ENCODE measurements at regions not wholly inside any gene's neighbourhood (a gene's known extent, or its start where the extent isn't known, plus 50 kb on each side); places are given as distances from the start of the nearest gene placed in this dataset.

DNA sequence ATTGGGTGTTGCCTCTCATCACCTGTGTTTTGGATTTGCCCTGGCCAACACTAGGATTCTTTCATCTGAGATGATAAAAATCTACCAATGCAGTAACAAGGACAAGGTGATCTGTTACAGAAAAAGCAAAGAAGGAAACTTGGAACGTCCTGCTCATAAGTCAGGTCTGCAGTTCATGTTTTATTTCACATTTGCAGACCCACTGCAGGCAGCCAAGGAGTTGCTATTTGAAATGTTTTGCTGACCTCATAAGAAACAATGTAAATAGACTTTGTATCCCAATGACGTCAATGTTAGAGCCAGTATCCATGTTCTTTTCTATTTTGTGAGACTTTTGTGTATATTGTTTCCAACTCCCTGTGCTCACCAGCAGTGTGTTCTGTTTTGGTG lies 312.9 kb downstream of the DEPDC1B start:
- DNase-seq (ENCODE audit: low read depth in 3 of 3, low spot score in 2 of 3) = no peak

DNA sequence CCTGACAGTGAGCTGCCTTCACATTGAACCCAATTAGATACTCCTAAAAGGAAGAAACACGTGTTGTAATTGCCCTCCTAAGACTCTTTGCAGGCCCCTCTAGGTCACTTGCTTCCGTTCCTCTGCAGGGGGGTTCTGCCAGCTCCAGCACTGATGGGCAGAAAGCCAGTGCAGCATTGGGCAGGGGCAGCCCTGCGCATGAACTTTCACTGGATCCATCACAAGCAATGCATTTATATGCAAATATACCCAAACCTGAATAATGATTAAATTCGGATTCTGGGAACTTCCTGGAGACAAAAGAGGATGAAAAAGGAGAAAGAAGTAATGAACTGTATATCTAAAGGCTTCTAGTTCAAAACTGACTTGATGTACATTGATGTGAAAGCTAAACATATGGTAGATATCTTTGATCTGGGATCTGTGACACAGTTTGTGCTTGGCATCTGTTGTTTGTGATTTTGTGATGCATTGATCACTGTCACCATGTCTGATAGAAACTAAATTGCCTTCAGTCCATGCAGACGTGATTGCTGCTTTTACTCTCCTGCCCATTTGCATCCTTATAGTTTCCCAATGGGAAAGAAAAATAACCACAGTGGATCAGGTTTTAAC lies 313.4 kb downstream of the DEPDC1B start:
- no peak for DNase-seq (ENCODE audit: low read depth in 3 of 3, low spot score in 2 of 3)

DNA sequence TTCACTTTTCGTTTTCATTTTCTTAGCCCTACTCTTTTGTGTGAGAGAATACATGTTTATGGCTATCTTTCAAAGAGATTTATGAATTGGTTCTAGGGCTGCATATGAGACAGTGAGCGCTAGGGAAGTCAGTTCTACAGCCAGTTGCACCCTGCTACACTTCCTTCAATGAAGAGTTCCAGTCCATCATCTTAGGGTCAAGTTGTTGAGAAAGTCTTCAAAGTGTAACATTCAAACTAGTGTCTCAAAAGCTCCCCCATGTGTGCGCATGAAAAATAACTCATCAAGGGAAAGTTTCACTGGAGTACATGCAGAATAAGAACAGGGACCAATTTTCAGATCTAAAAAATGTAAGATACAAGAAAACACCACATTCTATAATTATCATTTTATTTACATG lies 317.2 kb downstream of the DEPDC1B start:
- DNase-seq (ENCODE audit: low read depth in 3 of 3, low spot score in 2 of 3) = peak in 1 of 3 donors; percentile 29

DNA sequence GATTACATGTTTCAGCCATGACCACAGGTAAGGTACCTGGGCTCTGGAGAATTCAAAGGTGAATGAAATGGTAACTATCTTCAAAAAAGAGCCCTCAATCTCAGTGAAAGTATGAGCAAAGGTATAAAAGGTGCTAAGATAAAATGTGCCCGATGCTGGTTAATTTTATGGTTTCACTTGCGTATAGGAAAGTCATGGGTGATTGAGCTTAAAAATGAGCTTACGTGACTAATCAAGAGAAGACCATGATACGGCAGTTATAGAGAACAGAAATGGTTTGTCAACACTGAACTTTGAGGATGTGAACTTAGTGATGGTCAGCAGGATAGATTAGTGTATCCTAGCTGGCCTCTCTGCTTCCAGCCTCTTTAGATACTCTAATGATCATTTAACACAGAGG lies 320.1 kb downstream of the DEPDC1B start:
- no peak for DNase-seq (ENCODE audit: low read depth in 3 of 3, low spot score in 2 of 3)

DNA sequence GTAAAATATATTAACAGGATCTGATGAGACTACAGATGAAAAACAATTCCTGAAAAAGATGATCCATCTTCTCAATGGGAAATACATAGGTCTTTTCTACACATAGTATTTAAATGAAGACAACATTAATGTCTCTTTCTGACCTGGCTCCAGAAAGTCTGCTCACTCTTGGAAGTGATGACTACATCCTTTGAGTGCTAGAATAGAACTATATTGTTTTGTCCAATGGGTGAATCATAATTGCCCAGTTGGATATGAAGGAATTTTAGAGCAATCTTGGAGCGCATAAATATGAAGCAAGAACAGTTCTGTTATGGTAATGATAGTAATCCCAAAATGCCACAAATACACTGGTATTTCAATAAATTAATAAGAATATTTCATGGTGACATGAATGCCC lies 322.1 kb downstream of the DEPDC1B start:
- no peak for DNase-seq (ENCODE audit: low read depth in 3 of 3, low spot score in 2 of 3)

DNA sequence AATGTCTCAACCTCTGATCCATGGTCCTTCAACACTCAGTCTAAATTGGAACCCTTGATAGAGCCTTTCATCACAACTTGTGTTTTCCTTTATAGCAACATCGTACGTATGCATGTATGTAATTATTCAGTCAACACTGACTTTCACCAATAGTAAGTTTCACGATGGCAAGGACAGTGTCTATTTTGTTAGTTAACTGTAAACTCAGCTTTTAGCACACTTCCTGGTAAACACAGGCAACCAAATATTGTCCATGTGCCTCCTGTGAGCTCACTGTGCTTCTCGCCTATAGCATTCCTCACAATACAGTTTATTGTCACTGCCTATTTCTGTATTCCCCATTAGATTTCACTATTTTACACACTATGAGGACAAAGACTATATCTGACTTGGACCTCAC lies 323.1 kb downstream of the DEPDC1B start:
- DNase-seq (ENCODE audit: low read depth in 3 of 3, low spot score in 2 of 3) = no peak

DNA sequence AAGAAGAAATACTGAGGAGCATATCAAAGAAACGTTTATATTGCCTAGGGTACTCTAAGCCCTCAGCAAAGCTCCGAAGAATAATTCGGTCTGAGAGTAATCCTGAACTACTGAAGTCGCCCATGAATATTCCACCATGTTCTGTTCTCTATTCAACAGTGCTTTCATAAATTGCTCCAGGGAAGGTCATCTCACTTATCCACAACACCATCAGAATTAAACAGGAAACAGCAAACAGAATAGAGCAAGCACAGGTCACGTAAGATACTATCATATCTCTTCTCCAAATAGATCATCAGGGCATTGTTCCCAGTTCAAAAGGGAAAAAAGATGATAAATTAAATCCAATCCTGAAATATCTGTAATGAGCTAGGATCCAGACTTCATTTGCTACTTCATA lies 325.6 kb downstream of the DEPDC1B start:
- no peak for DNase-seq (ENCODE audit: low read depth in 3 of 3, low spot score in 2 of 3)

DNA sequence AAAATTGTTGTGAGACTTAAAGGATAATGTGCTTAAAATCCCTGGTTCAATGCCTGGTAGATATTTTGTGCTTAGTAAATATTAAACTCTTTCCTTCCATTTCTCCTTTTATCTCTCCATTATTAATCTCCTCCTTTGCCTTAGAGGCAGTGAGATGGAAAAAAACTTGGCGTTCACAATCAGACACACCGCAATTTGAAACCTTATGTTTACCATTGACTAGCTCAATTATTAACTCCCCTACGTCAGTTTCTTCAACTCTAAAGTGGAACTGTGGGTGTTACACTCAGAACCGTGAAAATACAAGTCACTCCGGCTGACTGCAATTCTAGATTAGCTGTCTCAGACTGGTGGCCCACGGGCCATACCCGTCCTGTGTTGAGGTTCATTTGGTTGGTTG lies 327.2 kb downstream of the DEPDC1B start:
- peak in 1 of 3 donors; percentile 7 for DNase-seq (ENCODE audit: low read depth in 3 of 3, low spot score in 2 of 3)

DNA sequence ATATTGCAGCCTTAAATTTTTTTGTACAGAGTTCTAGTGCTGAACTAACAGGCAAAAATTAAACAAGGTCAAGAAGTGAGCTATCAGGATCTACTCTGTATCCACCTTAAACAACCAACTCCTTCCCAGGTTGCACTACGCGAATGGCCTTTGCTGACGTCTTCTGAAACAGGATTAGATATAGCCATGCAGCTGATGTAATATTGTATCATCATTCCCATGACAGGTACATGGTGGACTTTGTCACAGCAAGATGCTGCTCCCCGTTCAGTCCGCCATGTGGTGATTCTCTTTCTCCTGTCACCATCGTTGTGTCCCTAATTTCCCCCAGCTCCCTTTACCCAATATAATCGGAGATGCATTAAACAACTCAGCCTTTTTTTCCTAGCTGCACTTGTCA lies 328.9 kb downstream of the DEPDC1B start:
- no peak for DNase-seq (ENCODE audit: low read depth in 3 of 3, low spot score in 2 of 3)

DNA sequence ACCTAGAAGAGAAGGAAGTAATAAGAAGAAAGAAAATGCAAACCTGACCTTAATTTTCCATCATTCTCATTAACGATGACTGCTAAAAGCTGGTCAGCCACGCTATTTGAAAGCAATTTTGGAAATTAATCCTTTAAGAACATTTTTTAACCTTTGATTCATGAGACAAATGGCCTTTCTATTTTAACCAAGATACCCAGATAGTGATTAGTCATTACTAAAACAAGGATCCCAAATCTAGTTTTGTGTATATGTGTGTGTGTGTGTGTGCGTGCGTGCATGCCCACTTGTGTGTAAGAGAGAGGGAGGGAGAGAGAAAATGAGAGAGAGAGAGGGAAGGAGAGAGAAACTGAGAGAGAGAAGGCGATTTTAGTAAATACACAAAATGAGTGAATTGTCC lies 329.5 kb downstream of the DEPDC1B start:
- DNase-seq (ENCODE audit: low read depth in 3 of 3, low spot score in 2 of 3) = no peak

DNA sequence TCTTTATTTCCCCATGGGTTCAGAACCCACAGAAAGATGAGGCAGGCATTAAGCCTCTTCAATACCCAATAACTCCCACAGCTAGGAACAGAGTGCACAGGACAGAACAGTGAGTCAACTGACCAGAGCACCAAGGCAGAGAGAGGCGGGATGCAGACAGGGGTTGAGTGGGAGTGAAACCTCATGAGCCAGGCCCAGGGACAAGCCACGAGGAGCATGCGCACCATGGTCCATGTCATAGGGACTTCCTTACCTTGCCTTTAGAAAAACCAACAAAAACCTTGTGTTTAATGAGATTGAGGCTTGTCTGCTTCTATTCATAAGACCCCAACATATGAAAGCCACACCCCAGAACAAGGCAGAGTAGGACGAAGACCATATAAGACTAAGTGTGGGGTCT lies 330.6 kb downstream of the DEPDC1B start:
- DNase-seq (ENCODE audit: low read depth in 3 of 3, low spot score in 2 of 3) = no peak

DNA sequence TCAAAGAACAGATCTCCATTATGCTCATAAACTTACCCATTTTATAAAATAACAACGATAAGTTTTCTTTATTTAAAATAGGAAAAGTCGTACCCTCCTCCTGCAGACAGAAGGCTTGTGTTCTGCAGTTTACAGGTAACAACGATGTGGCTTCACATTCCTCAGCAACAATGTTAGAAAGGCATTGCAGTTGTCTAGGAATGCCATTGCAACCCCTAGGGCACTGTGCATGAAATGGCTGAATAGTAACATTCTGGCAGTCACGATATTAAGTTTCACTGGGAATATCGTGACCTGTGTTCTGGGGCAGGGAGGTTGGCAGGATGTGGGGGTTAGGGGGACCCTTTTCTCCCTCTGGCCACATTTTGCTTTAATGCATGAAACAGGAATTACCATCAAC lies 331.9 kb downstream of the DEPDC1B start:
- DNase-seq (ENCODE audit: low read depth in 3 of 3, low spot score in 2 of 3) = no peak

DNA sequence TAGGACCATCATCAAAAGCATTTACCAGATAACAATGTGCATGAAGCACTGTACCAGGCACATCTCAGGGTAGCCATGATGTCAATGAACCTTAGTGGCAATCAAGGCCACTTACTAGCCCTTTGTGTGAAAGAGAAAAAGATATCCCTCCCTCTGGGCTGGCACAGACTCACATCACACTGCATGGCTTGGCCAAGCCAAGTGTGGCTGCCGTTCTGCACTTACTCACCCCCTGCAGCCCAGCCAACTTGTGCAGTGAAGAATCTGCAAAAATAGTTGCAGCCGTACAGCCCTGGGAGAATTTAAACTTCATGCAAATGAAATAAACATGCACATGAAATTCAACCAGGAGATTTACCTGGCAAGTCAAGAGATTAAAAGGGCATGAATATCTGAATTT lies 333.5 kb downstream of the DEPDC1B start:
- no peak for DNase-seq (ENCODE audit: low read depth in 3 of 3, low spot score in 2 of 3)

DNA sequence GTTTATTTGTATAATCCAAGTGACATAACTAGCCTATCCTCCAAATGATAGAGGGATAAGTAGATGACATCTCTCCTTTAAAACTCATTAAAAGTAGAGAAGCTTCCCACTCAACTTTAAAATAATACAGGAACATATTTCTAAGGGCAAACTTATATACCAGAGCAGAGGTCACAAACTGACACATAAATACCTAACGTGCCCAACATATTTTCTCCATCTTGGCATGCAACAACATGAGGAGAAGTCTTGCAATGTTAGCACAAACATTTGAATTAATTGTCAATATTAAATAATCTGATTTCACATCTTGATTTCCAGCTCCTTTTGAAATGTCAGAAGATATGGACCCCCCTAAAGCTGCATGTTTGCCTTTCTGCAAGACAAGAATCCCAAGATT lies 335.0 kb downstream of the DEPDC1B start:
- DNase-seq (ENCODE audit: low read depth in 3 of 3, low spot score in 2 of 3) = no peak

DNA sequence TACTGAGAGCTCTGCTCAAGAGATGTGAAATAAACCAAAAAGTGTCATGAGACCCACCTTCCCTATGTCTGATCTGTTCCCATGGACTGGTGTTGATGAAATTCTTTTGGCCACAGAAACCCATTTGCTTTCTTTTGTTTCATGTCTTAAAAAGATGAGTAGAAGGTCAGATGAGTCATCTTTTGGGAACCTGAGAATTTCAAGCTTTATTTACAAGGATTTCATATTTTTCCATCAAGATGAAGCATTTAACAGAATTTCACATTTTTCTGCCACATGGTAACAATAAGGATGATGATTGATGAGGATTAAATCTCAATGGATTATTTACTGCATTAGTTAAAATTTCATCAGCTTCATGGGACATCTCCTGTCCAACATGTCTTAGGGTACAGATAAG lies 337.8 kb downstream of the DEPDC1B start:
- DNase-seq (ENCODE audit: low read depth in 3 of 3, low spot score in 2 of 3) = no peak

DNA sequence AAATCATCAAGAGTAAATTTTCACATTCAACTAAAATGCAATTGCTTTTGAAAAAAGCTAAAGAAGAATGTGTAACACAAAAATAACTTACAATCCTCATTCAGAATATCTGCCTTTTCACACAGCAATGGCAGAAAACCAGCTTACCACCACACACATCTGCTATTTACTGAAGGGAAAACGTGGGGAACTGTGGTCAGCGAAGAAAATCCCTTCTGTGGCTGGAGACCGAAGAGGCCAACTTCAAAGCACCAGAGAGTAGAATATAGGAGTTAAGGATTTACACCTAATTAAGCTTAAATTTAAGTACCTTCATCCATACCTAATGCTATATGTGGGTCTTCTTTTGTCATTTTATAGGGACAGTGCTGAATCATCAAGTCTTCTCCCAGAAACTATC lies 339.6 kb downstream of the DEPDC1B start:
- no peak for DNase-seq (ENCODE audit: low read depth in 3 of 3, low spot score in 2 of 3)

DNA sequence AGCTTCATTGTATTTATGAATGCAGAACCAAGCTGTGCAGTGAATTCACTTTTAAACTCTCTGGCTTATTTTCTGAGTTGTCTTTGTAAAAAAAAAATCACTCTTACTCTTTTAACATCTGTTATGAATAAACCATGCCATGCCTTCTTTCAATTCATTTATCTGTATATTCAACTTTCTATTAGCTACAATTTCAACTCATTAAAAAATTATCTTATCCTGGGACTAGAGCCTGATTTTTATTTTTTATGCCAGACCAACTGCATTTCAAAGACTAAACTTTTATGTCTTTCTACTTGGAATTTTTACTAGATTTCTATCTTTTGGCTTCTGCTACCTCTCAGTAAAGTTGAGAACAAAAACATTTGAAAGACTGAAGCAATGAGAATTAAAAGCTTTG lies 342.7 kb downstream of the DEPDC1B start:
- DNase-seq (ENCODE audit: low read depth in 3 of 3, low spot score in 2 of 3) = no peak

DNA sequence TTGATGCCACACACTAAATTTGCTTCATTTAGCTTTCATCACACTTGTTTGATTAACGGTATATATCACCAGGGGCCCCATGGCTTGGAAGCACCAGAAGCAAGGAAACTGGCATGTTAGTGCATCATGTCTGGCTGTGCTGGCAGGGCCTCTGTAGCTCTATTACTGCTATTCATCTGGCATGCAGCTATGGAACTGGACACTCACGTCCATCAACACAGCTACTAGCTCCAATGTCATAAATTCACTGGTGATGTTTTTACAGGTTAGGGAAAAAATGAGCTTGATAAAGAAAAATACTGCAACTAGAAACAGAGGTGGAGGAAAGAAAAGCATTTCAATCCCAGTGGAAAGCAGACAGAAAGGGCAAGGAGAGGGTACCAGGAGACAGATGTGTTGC lies 343.2 kb downstream of the DEPDC1B start:
- no peak for DNase-seq (ENCODE audit: low read depth in 3 of 3, low spot score in 2 of 3)

DNA sequence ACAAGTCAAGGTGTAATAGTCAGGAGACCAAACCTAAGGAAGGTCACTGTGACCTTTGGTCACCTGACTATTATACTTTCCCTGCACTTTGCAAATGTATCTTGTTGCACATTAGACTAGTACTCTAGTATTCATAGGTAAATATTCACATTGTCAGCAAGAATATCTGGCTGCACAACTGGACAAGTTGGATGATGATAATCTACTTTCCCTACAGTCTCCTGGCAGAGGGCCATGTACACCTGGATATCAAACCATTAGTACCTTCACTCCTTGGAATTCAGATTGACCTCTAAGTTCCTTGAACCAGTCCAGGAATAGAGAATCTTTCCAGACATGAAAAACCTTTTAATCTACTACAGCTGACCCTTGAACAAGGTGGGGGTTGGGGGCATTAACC lies 344.8 kb downstream of the DEPDC1B start:
- no peak for DNase-seq (ENCODE audit: low read depth in 3 of 3, low spot score in 2 of 3)

DNA sequence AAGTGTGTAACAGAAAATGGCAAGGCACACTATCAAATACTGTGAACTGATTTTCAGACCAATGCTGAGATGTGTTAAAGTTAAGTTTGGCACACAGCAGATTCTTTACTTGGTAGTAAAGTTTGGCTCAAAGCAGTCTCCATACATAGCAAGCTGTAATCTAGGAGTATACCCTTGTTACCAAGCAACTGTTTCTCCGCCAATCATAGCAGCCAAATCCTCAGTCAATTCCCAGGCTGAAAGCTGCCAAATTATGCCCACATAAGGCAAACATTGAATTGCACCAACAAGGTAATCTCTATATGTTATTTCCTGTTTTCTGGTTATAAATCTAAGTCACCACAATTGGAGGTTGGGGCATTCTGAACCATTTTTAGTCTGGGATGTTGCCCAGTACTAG lies 345.7 kb downstream of the DEPDC1B start:
- DNase-seq (ENCODE audit: low read depth in 3 of 3, low spot score in 2 of 3) = no peak

DNA sequence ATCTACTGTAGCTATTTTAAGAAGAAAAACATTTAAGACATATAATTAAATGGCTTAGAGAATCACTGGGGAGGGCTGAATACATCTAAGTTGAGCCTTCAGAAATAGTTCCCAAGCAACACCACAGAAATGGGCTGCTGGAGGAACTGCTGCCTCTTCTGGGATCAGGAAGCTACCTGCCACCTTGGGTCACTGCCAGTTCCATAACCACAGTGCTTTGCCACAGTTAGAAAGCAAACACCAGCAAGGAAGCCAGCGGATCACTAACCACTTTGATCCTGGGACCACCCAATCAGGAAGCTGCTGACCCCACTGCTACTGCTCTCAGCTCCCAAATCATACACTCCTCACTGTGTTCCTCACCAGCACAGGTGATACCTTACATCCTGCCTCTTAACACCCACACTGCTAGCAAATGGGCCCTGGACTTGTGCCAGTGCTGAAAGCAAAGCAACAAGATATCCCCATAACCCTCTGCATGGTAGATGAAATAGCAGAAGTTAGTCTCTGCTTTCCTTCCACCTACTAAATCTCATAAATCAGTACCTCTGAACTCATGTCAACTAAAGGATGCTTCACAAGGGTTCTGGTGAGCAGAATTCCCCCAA lies 346.9 kb downstream of the DEPDC1B start:
- no peak for DNase-seq (ENCODE audit: low read depth in 3 of 3, low spot score in 2 of 3)

DNA sequence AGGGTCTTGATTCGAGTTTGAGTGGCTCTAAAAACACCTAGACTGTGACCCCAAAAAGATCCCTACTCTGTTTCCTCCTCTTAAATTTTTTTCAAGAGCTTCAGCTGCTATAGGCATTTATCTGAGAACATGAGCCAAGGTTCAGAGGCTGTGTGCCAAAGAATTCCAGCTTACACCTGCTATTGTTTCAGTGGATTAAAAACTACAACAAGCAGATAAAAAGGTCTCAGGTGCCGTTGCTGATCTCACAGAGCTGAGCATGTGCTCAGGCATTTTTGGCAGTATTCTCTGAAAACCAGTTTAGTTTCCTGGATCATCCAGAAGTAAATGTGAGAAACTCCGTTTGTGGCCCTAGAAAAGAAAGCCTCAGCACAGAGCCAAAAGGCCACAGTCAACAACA lies 349.2 kb downstream of the DEPDC1B start:
- no peak for DNase-seq (ENCODE audit: low read depth in 3 of 3, low spot score in 2 of 3)

DNA sequence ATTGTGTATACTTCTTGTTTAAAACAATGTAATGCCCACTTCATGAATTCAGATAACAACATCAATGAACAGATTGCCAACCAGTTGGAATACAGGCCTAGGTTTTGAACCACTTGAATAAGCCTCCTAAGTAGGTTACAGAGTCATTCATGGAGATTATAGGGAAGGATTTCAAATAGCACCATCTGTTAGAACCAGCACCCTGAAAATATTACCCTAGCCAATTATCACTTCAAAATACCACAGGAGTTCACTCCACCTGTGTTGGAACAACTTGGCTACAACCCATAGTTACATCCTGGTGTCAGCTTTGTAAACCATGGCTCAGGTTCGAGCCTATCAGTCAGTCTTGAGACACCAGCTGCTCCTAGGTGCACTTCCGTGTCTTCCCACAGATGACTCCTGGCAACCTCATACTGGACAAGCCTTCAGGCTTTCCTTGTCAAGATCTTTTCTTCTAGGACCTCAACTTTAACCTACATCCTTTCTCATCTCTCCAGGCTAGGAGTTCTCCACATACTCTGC lies 350.0 kb downstream of the DEPDC1B start:
- no peak for DNase-seq (ENCODE audit: low read depth in 3 of 3, low spot score in 2 of 3)

Data from right renal cortex interstitium (tissue), 3 donors.